K562 (cell line): ENCODE measurements at regions not wholly inside any gene's neighbourhood (a gene's known extent, or its start where the extent isn't known, plus 50 kb on each side); places are given as distances from the start of the nearest gene placed in this dataset.

ENCODE experiments used
- ATAC-seq: fragments of 200-7000 bp; cut with Tn5 transposase; 3 replicates; pipeline ENCODE4 v1.9.1; 2020; ENCODE audit warnings: moderate library complexity
- BruUV-seq: library from RNA; stranded (reverse); fragments of 400-500 nt; replicated peaks from 2 replicates; lab custom pipeline; 2021; lab: Mats Ljungman, UMichigan
- CTCF ChIA-PET: fragments of 300-600 bp; formaldehyde crosslinking; extraction: SDS; loops from one replicate; lab custom pipeline; 2021; ENCODE audit warnings: low intra/inter-chr PET ratio; lab: Yijun Ruan, JAX
- POLR2A ChIA-PET: fragments of 300-600, 350-650 bp; sonication (Branson Sonifier 250); formaldehyde crosslinking; extraction: SDS; loops from one replicate; lab custom pipeline; 2021; ENCODE audit warnings: antibody characterized with exemption, inconsistent platforms; lab: Yijun Ruan, JAX
- DNase-seq, 4 experiments: peaks; one replicate each; pipeline versions ENCODE4 v3.0.0 to v3.0.0-alpha.2; 2011 to 2018; ENCODE audit warnings: low spot score in 3 of 4, mixed read lengths in 3 of 4; ENCODE audit errors: extremely low read depth in 1 of 4
- FAIRE-seq: peaks from 2 replicates; lab custom pipeline; 2011; peaks lifted over from hg19 to GRCh38; lab: Jason Lieb, UNC
- H2AFZ ChIP-seq: 2 replicates; pipeline ENCODE4 v1.6.0; 2011; ENCODE audit warnings: low read depth, low read length, control low read depth, inconsistent platforms
- H3K27ac ChIP-seq: fragments of 200-600 bp; 3 replicates; pipeline ENCODE4 v1.8.0; 2011; ENCODE audit warnings: low read depth, mild to moderate bottlenecking, control low read depth, inconsistent platforms, low read length, moderate library complexity, mixed read lengths; ENCODE audit errors: extremely low read depth
- H3K27me3 ChIP-seq, 2 experiments: fragments of 300-600 bp in 1 of 2; 2 replicates in 1 of 2; 3 replicates in 1 of 2; pipeline versions ENCODE4 v1.6.0 to v1.8.0; 2011; ENCODE audit warnings: inconsistent platforms in 2 of 2, low read length in 2 of 2, mild to moderate bottlenecking in 1 of 2, mixed read lengths in 1 of 2, moderate library complexity in 1 of 2; ENCODE audit not compliant: control insufficient read depth in 2 of 2, insufficient read depth in 2 of 2
- H3K36me3 ChIP-seq: fragments of 300-600 bp; 3 replicates; pipeline ENCODE4 v1.8.0; 2011; ENCODE audit warnings: mild to moderate bottlenecking, low read length, inconsistent platforms; ENCODE audit not compliant: control insufficient read depth, insufficient read depth
- H3K4me1 ChIP-seq, 2 experiments: fragments of 200-600 bp in 1 of 2; replicated peaks in 1 of 2; 2 replicates in 1 of 2; 3 replicates in 1 of 2; pipeline versions ENCODE4 v1.5.1 to v1.8.0; 2011; ENCODE audit warnings: inconsistent platforms in 2 of 2, low read length in 2 of 2, mild to moderate bottlenecking in 1 of 2, mixed read lengths in 1 of 2, moderate library complexity in 1 of 2; ENCODE audit not compliant: control insufficient read depth in 2 of 2, insufficient read depth in 2 of 2
- H3K4me2 ChIP-seq: 2 replicates; pipeline ENCODE4 v1.6.1; 2011; ENCODE audit warnings: low read length, control low read depth, inconsistent platforms, mixed read lengths; ENCODE audit not compliant: insufficient read depth
- H3K4me3 ChIP-seq: fragments of 200-600 bp; sonication (generic), shearing (Covaris generic); 2 replicates; pipeline ENCODE4 v1.5.1; 2016; ENCODE audit warnings: control low read depth, inconsistent platforms
- H3K79me2 ChIP-seq: fragments of 200-600 bp; 3 replicates; pipeline ENCODE4 v1.8.0; 2011; ENCODE audit warnings: low read length, inconsistent platforms; ENCODE audit not compliant: control insufficient read depth, insufficient read depth
- H3K9ac ChIP-seq, 2 experiments: 2 replicates each; pipeline versions ENCODE4 v1.6.0 to v1.6.1; 2011; ENCODE audit warnings: low read depth in 2 of 2, low read length in 2 of 2, control low read depth in 1 of 2, inconsistent platforms in 1 of 2, mild to moderate bottlenecking in 1 of 2, mixed read lengths in 1 of 2; ENCODE audit not compliant: insufficient read depth in 1 of 2
- H3K9me1 ChIP-seq: one replicate; pipeline ENCODE4 v1.6.0; 2011; ENCODE audit warnings: inconsistent platforms, mild to moderate bottlenecking, low read length, moderate library complexity; ENCODE audit not compliant: control insufficient read depth, insufficient read depth
- H3K9me3 ChIP-seq: replicated peaks from 2 replicates; pipeline ENCODE4 v1.5.1; 2011; ENCODE audit warnings: low read depth, low read length, inconsistent platforms; ENCODE audit not compliant: control insufficient read depth, insufficient read depth
- H4K20me1 ChIP-seq: replicated peaks from 2 replicates; pipeline ENCODE4 v1.6.1; 2011; ENCODE audit warnings: low read length, inconsistent platforms, mixed read lengths; ENCODE audit not compliant: control insufficient read depth, insufficient read depth
- BRCA1 ChIP-seq, 2 experiments: fragments of 450-650 bp in 1 of 2; sonication (generic) in 1 of 2; formaldehyde crosslinking in 1 of 2; IDR thresholded peaks; 2 replicates each; pipeline versions ENCODE4 v1.5.0 to v1.6.1; 2017 to 2020; ENCODE audit warnings: mild to moderate bottlenecking in 1 of 2, missing genetic modification reagents in 1 of 2
- HNRNPUL1 ChIP-seq: fragments of 200-400 bp; formaldehyde crosslinking; IDR thresholded peaks from 2 replicates; pipeline ENCODE4 v1.6.1; 2017; ENCODE audit warnings: low read length
- JUN ChIP-seq, 2 experiments: sonication (generic) in 1 of 2; formaldehyde crosslinking in 1 of 2; IDR thresholded peaks; 2 replicates each; pipeline versions ENCODE4 v1.6.1 to v1.8.0; 2012 to 2022; ENCODE audit warnings: borderline replicate concordance in 2 of 2, mild to moderate bottlenecking in 2 of 2, improper control_type of control experiment in 1 of 2, low read depth in 1 of 2, low read length in 1 of 2, missing genetic modification reagents in 1 of 2
- KLF6 ChIP-seq: fragments of 250-450 bp; sonication (Bioruptor Pico); IDR thresholded peaks from 2 replicates; pipeline ENCODE4 v1.4.0; 2020; ENCODE audit warnings: mild to moderate bottlenecking, moderate library complexity, borderline replicate concordance
- MYBL2 ChIP-seq, 2 experiments: fragments of 450-650 bp in 1 of 2; sonication (generic) in 1 of 2; formaldehyde crosslinking in 1 of 2; IDR thresholded peaks; 2 replicates each; pipeline versions ENCODE4 v1.6.1 to v1.8.1; 2017 to 2022; ENCODE audit warnings: borderline replicate concordance in 1 of 2, inconsistent platforms in 1 of 2, low read depth in 1 of 2, mild to moderate bottlenecking in 1 of 2, missing genetic modification reagents in 1 of 2, moderate library complexity in 1 of 2
- PHB ChIP-seq: fragments of 250-450 bp; sonication (Bioruptor Pico); IDR thresholded peaks from 2 replicates; pipeline ENCODE4 v1.5.0; 2021
- SP2 ChIP-seq: IDR thresholded peaks from 2 replicates; pipeline ENCODE4 v1.6.1; 2011; ENCODE audit warnings: mild to moderate bottlenecking, low read depth, low read length, moderate library complexity; ENCODE audit not compliant: poor library complexity, severe bottlenecking; ENCODE audit errors: extremely low read depth
- TCF7 ChIP-seq: sonication (generic); IDR thresholded peaks from 2 replicates; pipeline ENCODE4 v1.6.1; 2016; ENCODE audit warnings: antibody characterized with exemption, borderline replicate concordance
- TFAM ChIP-seq: fragments of 250-450 bp; sonication (Bioruptor Pico); conservative IDR thresholded peaks from 2 replicates; pipeline ENCODE4 v1.5.0; 2021; ENCODE audit warnings: mild to moderate bottlenecking, moderate library complexity
- TRIM28 ChIP-seq: fragments of 450-650 bp; IDR thresholded peaks from 2 replicates; pipeline ENCODE4 v1.6.1; 2017
- ZKSCAN8 ChIP-seq: fragments of 200-800 bp; sonication (Bioruptor generic); IDR thresholded peaks from 2 replicates; pipeline ENCODE4 v1.6.1; 2016; ENCODE audit warnings: missing genetic modification characterization, missing compliant biosample characterization
- ZNF224 ChIP-seq: sonication (generic); formaldehyde crosslinking; IDR thresholded peaks from 2 replicates; pipeline ENCODE4 v1.8.0; 2022; ENCODE audit warnings: mild to moderate bottlenecking, missing genetic modification reagents
- ZNF444 ChIP-seq: fragments of 250-450 bp; sonication (Bioruptor Pico); IDR thresholded peaks from 2 replicates; pipeline ENCODE4 v1.4.0; 2020; ENCODE audit warnings: mild to moderate bottlenecking, moderate library complexity
- ZNF695 ChIP-seq: fragments of 450-650 bp; formaldehyde crosslinking; IDR thresholded peaks from 2 replicates; pipeline ENCODE4 v1.4.0; 2020; ENCODE audit warnings: mild to moderate bottlenecking, moderate library complexity
- WGBS: fragments of 100-300 bp; shearing (Covaris generic); methylation state at CpG from one replicate; pipeline ENCODE4 v1.1.6; 2016; ENCODE audit warnings: low coverage, mixed read lengths; ENCODE audit not compliant: insufficient coverage; ENCODE audit errors: missing lambda C conversion rate; 5-methylcytosine and 5-hydroxymethylcytosine counted together
- in situ Hi-C: fragments of 300-500 bp; cut with MboI; formaldehyde crosslinking; loops from 4 replicates; pipeline ENCODE4 v1.15.0; 2018; ENCODE audit warnings: inconsistent platforms, mixed read lengths
- intact Hi-C: fragments of 100-400 bp; cut with micrococcal nuclease; formaldehyde crosslinking; loops from 2 replicates; pipeline ENCODE4 v1.14.2; 2022
- TF ChIP-seq, protein P1 (sequence below): fragments of 250-450 bp; sonication (Bioruptor Pico); IDR thresholded peaks from 2 replicates; pipeline ENCODE4 v1.8.0; 2021; ENCODE audit warnings: mild to moderate bottlenecking, moderate library complexity
- TF ChIP-seq, protein P2 (sequence below): fragments of 200-800 bp; sonication (Bioruptor generic); IDR thresholded peaks from 2 replicates; pipeline ENCODE4 v1.6.1; 2016; ENCODE audit warnings: missing genetic modification characterization, missing compliant biosample characterization

DNA sequence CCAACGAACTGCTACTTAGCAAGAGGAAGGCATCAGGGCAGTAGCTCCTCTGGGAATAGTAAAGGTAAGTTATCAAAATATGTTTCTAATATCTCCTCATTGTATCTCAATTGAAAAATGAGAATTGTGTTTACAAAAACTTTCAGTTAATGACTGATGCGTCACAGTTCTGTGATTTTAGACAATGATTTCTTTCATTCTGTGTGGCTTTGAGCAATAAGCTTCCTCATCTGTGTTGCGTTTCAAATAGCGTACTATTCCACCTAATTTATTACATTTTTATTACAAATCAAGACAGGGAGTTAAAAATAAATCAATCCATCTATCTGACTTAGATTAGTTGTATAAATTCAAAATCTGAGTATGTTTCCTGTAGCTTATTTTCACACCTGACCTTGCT lies 145.0 kb downstream of the CAAP1 start:
- FAIRE-seq (no peak), ATAC-seq (no peak), DNase-seq (no peak)
- no TSS peak for BruUV-seq
- H4K20me1 ChIP-seq: no peaks in the 10 kb centered on the region
- POLR2A ChIA-PET: interaction anchor here (0.6 kb wide), 1 partner anchor 210 kb away, joined by 3 read pairs; no protein-coding TSS in a partner anchor
- no peak overlapping the region for H3K9ac ChIP-seq
- no peaks in the 10 kb centered on the region for H3K9me1 ChIP-seq
- no peaks in the 10 kb centered on the region for H3K36me3 ChIP-seq
- H2AFZ ChIP-seq: no peak overlapping the region
- no peak overlapping the region for H3K4me2 ChIP-seq
- TF ChIP-seq SP2: no peak
- no peak for TF ChIP-seq HNRNPUL1
- no peak for TF ChIP-seq JUN (IDR thresholded peaks at IDR 0.05; ENCODE audit: borderline replicate concordance, low read depth, low read length)
- TF ChIP-seq JUN (CRISPR knock-in tag; IDR thresholded peaks at IDR 0.05; ENCODE audit: borderline replicate concordance): no peak
- TF ChIP-seq TFAM (CRISPR knock-in tag): no peak
- TF ChIP-seq, protein P1, sequence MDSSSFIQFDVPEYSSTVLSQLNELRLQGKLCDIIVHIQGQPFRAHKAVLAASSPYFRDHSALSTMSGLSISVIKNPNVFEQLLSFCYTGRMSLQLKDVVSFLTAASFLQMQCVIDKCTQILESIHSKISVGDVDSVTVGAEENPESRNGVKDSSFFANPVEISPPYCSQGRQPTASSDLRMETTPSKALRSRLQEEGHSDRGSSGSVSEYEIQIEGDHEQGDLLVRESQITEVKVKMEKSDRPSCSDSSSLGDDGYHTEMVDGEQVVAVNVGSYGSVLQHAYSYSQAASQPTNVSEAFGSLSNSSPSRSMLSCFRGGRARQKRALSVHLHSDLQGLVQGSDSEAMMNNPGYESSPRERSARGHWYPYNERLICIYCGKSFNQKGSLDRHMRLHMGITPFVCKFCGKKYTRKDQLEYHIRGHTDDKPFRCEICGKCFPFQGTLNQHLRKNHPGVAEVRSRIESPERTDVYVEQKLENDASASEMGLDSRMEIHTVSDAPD: no peak
- no peak for TF ChIP-seq TRIM28
- TF ChIP-seq TCF7: no peak
- TF ChIP-seq BRCA1 (IDR thresholded peaks at IDR 0.05): no peak
- TF ChIP-seq BRCA1 (CRISPR knock-in tag; IDR thresholded peaks at IDR 0.05): no peak
- TF ChIP-seq ZNF444: no peak
- TF ChIP-seq, protein P2, sequence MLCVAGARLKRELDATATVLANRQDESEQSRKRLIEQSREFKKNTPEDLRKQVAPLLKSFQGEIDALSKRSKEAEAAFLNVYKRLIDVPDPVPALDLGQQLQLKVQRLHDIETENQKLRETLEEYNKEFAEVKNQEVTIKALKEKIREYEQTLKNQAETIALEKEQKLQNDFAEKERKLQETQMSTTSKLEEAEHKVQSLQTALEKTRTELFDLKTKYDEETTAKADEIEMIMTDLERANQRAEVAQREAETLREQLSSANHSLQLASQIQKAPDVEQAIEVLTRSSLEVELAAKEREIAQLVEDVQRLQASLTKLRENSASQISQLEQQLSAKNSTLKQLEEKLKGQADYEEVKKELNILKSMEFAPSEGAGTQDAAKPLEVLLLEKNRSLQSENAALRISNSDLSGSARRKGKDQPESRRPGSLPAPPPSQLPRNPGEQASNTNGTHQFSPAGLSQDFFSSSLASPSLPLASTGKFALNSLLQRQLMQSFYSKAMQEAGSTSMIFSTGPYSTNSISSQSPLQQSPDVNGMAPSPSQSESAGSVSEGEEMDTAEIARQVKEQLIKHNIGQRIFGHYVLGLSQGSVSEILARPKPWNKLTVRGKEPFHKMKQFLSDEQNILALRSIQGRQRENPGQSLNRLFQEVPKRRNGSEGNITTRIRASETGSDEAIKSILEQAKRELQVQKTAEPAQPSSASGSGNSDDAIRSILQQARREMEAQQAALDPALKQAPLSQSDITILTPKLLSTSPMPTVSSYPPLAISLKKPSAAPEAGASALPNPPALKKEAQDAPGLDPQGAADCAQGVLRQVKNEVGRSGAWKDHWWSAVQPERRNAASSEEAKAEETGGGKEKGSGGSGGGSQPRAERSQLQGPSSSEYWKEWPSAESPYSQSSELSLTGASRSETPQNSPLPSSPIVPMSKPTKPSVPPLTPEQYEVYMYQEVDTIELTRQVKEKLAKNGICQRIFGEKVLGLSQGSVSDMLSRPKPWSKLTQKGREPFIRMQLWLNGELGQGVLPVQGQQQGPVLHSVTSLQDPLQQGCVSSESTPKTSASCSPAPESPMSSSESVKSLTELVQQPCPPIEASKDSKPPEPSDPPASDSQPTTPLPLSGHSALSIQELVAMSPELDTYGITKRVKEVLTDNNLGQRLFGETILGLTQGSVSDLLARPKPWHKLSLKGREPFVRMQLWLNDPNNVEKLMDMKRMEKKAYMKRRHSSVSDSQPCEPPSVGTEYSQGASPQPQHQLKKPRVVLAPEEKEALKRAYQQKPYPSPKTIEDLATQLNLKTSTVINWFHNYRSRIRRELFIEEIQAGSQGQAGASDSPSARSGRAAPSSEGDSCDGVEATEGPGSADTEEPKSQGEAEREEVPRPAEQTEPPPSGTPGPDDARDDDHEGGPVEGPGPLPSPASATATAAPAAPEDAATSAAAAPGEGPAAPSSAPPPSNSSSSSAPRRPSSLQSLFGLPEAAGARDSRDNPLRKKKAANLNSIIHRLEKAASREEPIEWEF (CRISPR knock-in tag): no peak
- no peak for TF ChIP-seq ZKSCAN8 (CRISPR knock-in tag)
- no peak for TF ChIP-seq ZNF695
- TF ChIP-seq KLF6 (CRISPR knock-in tag): no peak
- TF ChIP-seq MYBL2 (IDR thresholded peaks at IDR 0.05; ENCODE audit: low read depth): no peak
- no peak for TF ChIP-seq MYBL2 (CRISPR knock-in tag; IDR thresholded peaks at IDR 0.05; ENCODE audit: borderline replicate concordance)
- TF ChIP-seq ZNF224: no peak
- no peak for TF ChIP-seq PHB (CRISPR knock-in tag)
- WGBS: 25% methylated on average over 2 of the region's 4 CpGs
- H3K9me3 ChIP-seq: no peaks in the 10 kb centered on the region
- H3K4me3 ChIP-seq: no peak overlapping the region
- no peaks in the 10 kb centered on the region for H3K27me3 ChIP-seq
- in situ Hi-C loops: loop anchor here (10.0 kb wide), 2 partner anchors 107 to 227 kb away; no protein-coding TSS in a partner anchor
- H3K27ac ChIP-seq: no peak overlapping the region
- H3K79me2 ChIP-seq: no peaks in the 10 kb centered on the region
- intact Hi-C loops: loop anchor here (5.0 kb wide), 1 partner anchor 110 kb away; no protein-coding TSS in a partner anchor
- CTCF ChIA-PET: no interaction called here
- no peaks in the 10 kb centered on the region; a peak in 1 of 5 replicates for H3K4me1 ChIP-seq
